ENCODE measurements at regions not wholly inside any gene's neighbourhood (a gene's known extent, or its start where the extent isn't known, plus 50 kb on each side); places are given as distances from the start of the nearest gene placed in this dataset.

GRCh38 chr12:85445060-85445938 lies 165.3 kb downstream of the ALX1 start:
- peak; percentile 47 for FAIRE-seq

GRCh38 chr12:85448031-85448430 lies 168.0 kb downstream of the ALX1 start:
- TF ChIP-seq CTCF (IDR thresholded peaks at IDR 0.05; ENCODE audit: insufficient read depth, low read length, severe bottlenecking) = no peak
- DNase-seq (ENCODE audit: low read depth) (no peak), FAIRE-seq (no peak)
- Histone ChIP-seq H3K27me3 (ENCODE audit: control insufficient read depth, insufficient read depth, low read length) (no peaks in the 10 kb centered on the region), H3K36me3 (ENCODE audit: control insufficient read depth, insufficient read depth, low read length) (no peaks in the 10 kb centered on the region), H3K4me3 (ENCODE audit: low read depth, low read length) (no peak overlapping the region)

More at GRCh38 chr12:85445060-85445938, 165.3 kb downstream of the ALX1 start:
- no peak overlapping the region for H3K4me3 ChIP-seq (ENCODE audit: low read depth, low read length)
- no peak for DNase-seq (ENCODE audit: low read depth)
- H3K27me3 ChIP-seq (ENCODE audit: control insufficient read depth, insufficient read depth, low read length) = no peaks in the 10 kb centered on the region
- no peaks in the 10 kb centered on the region for H3K36me3 ChIP-seq (ENCODE audit: control insufficient read depth, insufficient read depth, low read length)
- TF ChIP-seq CTCF (IDR thresholded peaks at IDR 0.05; ENCODE audit: insufficient read depth, low read length, severe bottlenecking) = no peak

GRCh38 chr12:85448548-85449139 lies 168.6 kb downstream of the ALX1 start:
- no peak for DNase-seq (ENCODE audit: low read depth)
- no peak for FAIRE-seq
- no peak for TF ChIP-seq CTCF (IDR thresholded peaks at IDR 0.05; ENCODE audit: insufficient read depth, low read length, severe bottlenecking)
- Histone ChIP-seq H3K27me3 (ENCODE audit: control insufficient read depth, insufficient read depth, low read length) (no peaks in the 10 kb centered on the region), H3K4me3 (ENCODE audit: low read depth, low read length) (no peak overlapping the region), H3K36me3 (ENCODE audit: control insufficient read depth, insufficient read depth, low read length) (no peaks in the 10 kb centered on the region)

GRCh38 chr12:85457016-85457415 lies 177.0 kb downstream of the ALX1 start:
- Histone ChIP-seq H3K27me3 (ENCODE audit: control insufficient read depth, insufficient read depth, low read length) (no peaks in the 10 kb centered on the region), H3K36me3 (ENCODE audit: control insufficient read depth, insufficient read depth, low read length) (no peaks in the 10 kb centered on the region), H3K4me3 (ENCODE audit: low read depth, low read length) (no peak overlapping the region)
- DNase-seq (ENCODE audit: low read depth) (peak; percentile 47), FAIRE-seq (no peak)
- no peak for TF ChIP-seq CTCF (IDR thresholded peaks at IDR 0.05; ENCODE audit: insufficient read depth, low read length, severe bottlenecking)

GRCh38 chr12:85461127-85461526 lies 181.1 kb downstream of the ALX1 start:
- Histone ChIP-seq H3K36me3 (ENCODE audit: control insufficient read depth, insufficient read depth, low read length) (no peaks in the 10 kb centered on the region), H3K4me3 (ENCODE audit: low read depth, low read length) (no peak overlapping the region), H3K27me3 (ENCODE audit: control insufficient read depth, insufficient read depth, low read length) (no peaks in the 10 kb centered on the region)
- FAIRE-seq (no peak), DNase-seq (ENCODE audit: low read depth) (peak; percentile 83)
- no peak for TF ChIP-seq CTCF (IDR thresholded peaks at IDR 0.05; ENCODE audit: insufficient read depth, low read length, severe bottlenecking)

All from bronchial epithelial cell (primary cell).